Embryonic facial prominence (tissue), 1 donor: ENCODE measurements at regions not wholly inside any gene's neighbourhood (a gene's known extent, or its start where the extent isn't known, plus 50 kb on each side); places are given as distances from the start of the nearest gene placed in this dataset.

ENCODE experiments used
- DNase-seq: peaks from one replicate; pipeline ENCODE4 v3.0.0-alpha.2; 2016; ENCODE audit errors: extremely low spot score

- DNase-seq = no peak
Measured at GRCh38 chr10:35700487-35700882, 58.4 kb upstream of the FZD8 start.

GRCh38 chr10:35699848-35700486 lies 57.9 kb upstream of the FZD8 start:
- DNase-seq = no peak

DNA sequence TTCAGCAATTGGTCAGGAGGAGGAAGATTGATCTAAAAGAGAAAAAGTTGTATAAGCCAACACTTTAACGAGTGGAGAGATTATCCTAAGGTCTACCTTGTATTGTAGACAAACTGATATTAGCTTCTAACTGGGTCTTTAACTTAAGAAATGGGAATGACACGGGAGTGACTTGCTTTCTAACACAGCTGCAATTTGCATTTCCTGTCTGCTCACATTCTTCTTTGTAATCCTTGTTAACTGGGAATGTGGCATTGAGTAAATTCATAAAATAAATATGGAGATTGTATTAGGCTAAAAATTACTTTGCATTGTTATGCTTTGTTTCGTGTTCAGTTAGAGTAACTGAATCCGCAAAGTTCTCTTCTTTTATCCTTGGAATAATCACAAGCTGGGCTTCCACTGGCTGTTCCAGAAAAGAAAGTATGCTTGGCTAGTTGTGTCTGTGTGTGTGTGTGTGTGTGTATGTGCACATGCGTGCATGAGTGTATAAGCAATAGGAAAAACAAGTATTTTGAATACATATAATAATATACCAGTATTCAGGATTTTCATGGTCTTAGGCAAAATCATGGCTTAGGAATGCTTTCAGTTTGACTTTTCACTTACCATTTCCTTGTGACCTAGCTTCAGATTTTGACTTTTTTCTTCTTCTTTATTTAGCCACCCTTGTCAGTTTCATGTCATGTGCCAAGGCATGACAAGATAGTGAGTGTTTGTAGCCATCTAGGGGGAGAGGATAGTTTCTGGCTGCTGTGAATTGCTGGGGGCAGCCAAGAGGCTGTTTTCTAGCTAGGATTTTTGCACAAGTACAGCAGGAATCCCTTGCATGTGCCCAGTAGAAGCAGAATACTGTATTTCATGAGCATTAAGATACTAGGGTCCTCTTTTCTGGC lies 54.5 kb upstream of the FZD8 start:
- DNase-seq = no peak

DNA sequence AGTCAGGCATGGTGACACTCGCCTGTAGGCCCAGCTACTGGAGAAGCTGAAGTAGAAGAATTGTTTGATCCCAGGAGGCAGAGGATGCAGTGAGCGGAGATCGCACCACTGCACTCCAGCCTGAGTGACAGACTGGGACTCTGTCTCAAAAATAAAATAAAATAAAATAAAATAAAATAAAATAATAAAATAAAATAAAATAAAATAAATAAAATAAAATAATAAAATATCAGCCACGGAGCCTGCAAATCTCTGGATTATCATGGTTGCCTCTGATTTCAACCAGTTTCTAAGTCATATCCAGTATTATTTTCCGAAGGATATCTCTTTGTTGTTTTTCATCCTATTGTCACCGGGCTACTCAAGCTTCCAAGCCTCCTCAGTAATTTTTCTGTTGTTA lies 51.7 kb upstream of the FZD8 start:
- no peak for DNase-seq
